NCI-H460 (cell line): ENCODE measurements at regions not wholly inside any gene's neighbourhood (a gene's known extent, or its start where the extent isn't known, plus 50 kb on each side); places are given as distances from the start of the nearest gene placed in this dataset.

Experiments
- DNase-seq: peaks from one replicate; pipeline ENCODE4 v3.0.0-alpha.2; 2016; ENCODE audit warnings: low read depth; ENCODE audit errors: extremely low read depth

- no peak for DNase-seq
Measured at GRCh38 chr14:58697930-58698642, 60.3 kb downstream of the DACT1 start.

DNA sequence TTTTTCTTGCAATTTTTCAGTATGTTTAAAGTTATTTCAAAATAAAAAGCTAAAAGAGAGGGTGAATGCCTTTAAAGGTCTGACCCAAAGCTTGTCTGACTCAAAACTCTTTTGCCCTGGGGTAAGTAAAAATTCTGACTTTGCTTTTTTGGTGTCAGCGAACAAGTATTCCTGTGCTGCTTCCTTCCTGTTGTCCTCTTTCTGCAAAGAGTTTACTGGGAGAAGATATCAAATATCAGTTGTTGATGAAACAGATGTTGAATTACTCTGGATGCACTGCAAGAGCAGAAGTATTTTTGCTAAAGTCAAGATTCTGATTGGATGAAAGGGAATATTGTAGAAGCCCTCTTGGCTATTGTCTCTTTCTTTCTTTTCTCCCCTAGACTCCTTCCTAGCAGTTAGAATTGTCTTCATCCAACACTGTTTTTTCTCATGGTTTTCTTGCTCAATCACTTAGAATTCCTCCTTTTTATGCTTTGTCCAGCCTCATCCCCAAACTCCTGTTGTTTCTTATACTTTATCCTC is 62.0 kb downstream of the DACT1 start:
- no peak for DNase-seq

GRCh38 chr14:58701156-58701555 is 63.4 kb downstream of the DACT1 start:
- DNase-seq = no peak

DNA sequence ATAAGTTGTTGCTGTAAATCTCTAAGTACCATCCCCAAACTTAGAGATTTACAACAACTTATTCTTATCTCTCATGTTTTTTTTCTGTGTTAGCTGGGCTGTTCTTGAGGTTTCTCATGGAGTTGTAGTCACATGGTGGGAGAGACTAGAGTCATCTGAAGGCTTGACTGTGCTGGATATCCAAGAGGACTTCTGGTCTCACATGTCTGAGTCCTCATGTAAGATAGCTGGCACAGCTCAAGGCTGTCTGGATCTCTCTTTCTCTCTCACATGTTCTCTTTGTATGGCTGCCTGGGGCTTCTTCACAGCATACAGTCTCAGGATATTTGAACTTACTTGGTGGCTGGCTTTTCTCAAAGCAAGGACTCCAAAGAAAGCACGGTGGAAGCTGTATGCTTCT is 63.8 kb downstream of the DACT1 start:
- DNase-seq = no peak

DNA sequence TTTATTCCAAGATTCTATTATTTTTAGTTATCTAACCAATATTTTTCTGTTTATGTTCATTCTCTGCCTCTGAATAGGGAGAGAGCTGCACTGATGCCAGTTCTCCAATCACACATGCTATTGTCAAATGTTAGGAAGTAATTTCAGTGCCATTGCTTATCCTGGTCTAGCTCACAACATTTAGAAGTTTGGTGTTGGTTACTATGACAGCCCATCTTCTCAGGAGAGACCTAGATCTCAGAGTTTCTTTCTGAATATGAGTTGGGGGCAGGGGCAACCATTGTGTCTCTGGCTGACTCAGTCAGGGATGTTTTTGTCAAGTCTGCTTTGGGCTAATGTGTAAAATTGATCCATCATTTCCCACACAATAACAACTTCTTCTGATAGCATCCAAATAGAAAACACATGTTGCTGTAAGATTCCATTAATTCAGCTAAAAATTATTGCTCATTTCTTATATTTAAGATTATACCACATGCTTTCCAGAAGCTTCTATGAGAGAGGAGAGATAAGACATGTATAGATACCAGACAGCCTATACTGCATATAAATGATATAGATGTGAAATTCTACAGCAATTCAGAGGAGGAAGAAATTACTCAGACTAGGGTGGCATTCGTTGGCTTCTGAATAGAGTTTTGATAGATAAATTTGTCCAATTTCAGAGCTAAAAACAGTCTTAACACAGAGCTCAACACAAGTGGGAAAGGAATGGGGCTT is 64.8 kb downstream of the DACT1 start:
- no peak for DNase-seq

GRCh38 chr14:58703161-58703506 is 65.4 kb downstream of the DACT1 start:
- DNase-seq = no peak

GRCh38 chr14:58705066-58705465 is 67.3 kb downstream of the DACT1 start:
- no peak for DNase-seq

GRCh38 chr14:58707949-58708348 is 70.2 kb downstream of the DACT1 start:
- no peak for DNase-seq

- DNase-seq = no peak
Measured at GRCh38 chr14:58709949-58710348, 72.2 kb downstream of the DACT1 start.

DNA sequence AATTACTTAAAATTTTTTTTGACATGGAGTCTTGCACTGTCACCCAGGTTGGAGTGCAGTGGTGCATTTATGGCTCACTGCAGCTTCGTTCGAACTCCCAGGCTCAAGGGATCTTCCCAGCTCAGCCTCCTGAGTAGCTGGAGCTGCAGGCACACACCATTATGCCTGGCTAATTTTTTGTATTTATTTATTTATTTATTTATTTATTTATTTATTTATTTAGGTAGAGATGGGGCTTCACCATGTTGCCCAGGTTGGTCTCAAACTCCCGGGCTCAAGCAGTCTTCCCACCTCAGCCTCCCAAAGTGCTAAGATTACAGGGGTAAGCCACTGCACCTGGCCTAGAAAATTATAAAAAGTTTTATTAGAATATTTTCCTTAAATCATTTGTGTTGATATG is 73.6 kb downstream of the DACT1 start:
- no peak for DNase-seq

DNA sequence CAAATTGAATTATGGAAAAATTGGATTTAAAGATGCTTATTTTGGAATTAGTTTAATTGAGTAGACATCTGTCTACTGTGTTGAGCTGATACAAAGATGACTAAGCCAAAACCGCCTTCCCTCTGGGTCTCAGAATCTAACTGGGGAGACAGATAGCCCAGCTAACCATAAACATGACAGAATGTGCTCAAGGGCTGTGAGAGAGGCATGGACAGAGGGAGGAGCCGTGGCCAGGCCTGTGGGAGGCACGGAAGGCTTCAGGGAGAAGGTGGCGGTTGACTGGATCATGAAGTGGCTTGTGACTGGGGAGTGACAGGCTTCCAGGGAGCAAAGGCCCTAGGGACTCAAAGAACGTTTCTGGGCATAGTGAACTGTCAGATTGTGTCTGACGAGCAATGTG is 74.6 kb downstream of the DACT1 start:
- no peak for DNase-seq

GRCh38 chr14:58713677-58714076 is 75.9 kb downstream of the DACT1 start:
- DNase-seq = no peak

DNA sequence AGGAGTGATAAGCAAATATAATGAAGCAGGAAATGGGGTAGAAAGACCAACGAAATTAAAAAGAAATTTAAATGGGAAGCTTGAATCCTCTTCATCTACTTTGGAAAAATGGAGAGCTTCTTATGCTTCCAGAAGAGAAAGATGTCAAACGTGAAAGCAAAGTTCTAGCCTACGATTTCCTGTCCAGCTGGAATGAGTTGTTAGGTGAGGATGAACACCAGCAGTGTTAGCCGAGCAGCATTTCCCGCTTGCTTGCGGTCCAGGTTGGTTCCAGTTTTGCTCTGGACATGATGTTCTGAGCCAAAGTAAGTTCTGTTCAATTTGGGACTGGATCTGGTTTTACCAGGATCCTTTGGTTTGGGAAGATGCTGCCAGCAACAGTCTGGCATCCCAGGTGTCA is 78.9 kb downstream of the DACT1 start:
- DNase-seq = no peak

- DNase-seq = no peak
Measured at GRCh38 chr14:58717211-58717610, 79.4 kb downstream of the DACT1 start.

DNA sequence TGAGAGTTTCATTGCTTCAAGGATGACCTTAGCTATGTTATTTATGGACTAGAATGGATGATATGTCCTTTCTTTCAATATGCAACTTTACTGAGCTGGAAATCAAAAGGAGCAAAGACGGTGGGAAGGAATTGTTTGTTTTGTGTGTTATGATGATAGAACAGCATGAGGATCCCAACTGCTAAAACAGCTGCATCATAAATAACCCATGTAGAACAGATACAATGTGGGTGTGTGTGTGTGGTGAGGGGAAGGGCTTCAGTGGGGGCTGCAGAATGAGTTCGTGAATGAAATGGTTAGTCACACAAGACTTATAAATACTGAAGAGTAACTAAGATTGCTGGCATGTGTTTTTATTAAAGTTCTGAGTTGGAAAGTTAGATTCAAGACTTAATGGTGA is 80.1 kb downstream of the DACT1 start:
- no peak for DNase-seq

- DNase-seq = no peak
Measured at GRCh38 chr14:58718226-58719205, 80.8 kb downstream of the DACT1 start.

- no peak for DNase-seq
Measured at GRCh38 chr14:58721723-58722122, 84.0 kb downstream of the DACT1 start.

- DNase-seq = no peak
Measured at GRCh38 chr14:58722441-58722840, 84.7 kb downstream of the DACT1 start.

DNA sequence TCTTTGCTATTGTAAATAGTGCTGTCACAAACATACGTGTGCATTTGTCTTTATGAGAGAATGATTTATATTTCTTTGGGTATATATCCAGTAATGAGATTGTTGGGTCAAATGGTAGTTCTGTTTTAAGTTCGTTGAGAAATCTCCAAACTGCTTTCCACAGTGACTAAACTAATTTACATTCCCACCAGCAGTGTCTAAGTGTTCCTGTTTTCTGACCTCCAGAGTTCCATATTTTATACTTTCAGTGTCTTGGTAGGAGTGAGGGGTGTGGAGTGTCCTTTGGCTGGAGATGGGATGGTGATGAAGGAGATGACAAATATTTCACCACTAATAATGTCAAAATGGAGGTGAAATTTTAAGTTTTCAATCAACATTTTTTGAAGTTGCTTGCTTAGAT is 86.4 kb downstream of the DACT1 start:
- no peak for DNase-seq

- DNase-seq = no peak
Measured at GRCh38 chr14:58724702-58725101, 86.9 kb downstream of the DACT1 start.

- DNase-seq = no peak
Measured at GRCh38 chr14:58725226-58725625, 87.5 kb downstream of the DACT1 start.
